Ishikawa (cell line): ENCODE measurements at regions not wholly inside any gene's neighbourhood (a gene's known extent, or its start where the extent isn't known, plus 50 kb on each side); places are given as distances from the start of the nearest gene placed in this dataset.

ENCODE experiments used
- EP300 ChIP-seq: IDR thresholded peaks from 2 replicates; pipeline ENCODE4 v1.6.1; 2012; ENCODE audit warnings: borderline replicate concordance
- FOXM1 ChIP-seq: IDR thresholded peaks from 2 replicates; pipeline ENCODE4 v1.6.1; 2012; ENCODE audit warnings: low read depth, borderline replicate concordance
- TF ChIP-seq, protein P1 (sequence below): IDR thresholded peaks from 2 replicates; pipeline ENCODE4 v1.6.1; 2012; ENCODE audit warnings: low read depth, mild to moderate bottlenecking

DNA sequence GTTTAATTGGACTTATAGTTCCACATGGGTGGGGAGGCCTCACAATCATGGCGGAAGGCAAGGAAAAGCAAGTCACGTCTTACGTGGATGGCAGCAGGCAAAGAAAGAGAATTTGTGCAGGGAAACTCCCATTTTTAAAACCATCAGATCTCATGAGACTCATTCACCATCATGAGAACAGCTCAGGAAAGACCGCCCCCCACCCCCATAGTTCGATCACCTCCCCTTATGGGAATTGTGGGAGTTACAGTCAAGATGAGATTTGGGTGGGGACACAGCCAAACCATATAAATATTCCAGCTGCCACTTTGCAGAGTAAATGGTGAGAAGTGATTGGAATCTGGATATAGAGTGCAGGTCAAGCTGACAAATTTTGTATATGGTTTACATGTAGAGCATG is 187.4 kb downstream of the ARL4C start:
- no peak for TF ChIP-seq EP300
- no peak for TF ChIP-seq FOXM1
- TF ChIP-seq, protein P1, sequence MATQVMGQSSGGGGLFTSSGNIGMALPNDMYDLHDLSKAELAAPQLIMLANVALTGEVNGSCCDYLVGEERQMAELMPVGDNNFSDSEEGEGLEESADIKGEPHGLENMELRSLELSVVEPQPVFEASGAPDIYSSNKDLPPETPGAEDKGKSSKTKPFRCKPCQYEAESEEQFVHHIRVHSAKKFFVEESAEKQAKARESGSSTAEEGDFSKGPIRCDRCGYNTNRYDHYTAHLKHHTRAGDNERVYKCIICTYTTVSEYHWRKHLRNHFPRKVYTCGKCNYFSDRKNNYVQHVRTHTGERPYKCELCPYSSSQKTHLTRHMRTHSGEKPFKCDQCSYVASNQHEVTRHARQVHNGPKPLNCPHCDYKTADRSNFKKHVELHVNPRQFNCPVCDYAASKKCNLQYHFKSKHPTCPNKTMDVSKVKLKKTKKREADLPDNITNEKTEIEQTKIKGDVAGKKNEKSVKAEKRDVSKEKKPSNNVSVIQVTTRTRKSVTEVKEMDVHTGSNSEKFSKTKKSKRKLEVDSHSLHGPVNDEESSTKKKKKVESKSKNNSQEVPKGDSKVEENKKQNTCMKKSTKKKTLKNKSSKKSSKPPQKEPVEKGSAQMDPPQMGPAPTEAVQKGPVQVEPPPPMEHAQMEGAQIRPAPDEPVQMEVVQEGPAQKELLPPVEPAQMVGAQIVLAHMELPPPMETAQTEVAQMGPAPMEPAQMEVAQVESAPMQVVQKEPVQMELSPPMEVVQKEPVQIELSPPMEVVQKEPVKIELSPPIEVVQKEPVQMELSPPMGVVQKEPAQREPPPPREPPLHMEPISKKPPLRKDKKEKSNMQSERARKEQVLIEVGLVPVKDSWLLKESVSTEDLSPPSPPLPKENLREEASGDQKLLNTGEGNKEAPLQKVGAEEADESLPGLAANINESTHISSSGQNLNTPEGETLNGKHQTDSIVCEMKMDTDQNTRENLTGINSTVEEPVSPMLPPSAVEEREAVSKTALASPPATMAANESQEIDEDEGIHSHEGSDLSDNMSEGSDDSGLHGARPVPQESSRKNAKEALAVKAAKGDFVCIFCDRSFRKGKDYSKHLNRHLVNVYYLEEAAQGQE, result no peak
